HG02884 (cell line): ENCODE measurements at regions not wholly inside any gene's neighbourhood (a gene's known extent, or its start where the extent isn't known, plus 50 kb on each side); places are given as distances from the start of the nearest gene placed in this dataset.

Experiments
- ATAC-seq: cut with Tn5 transposase; IDR thresholded peaks from one replicate; pipeline ENCODE4 v1.9.1; 2021; ENCODE audit warnings: mild to moderate bottlenecking, moderate library complexity; ENCODE audit not compliant: unreplicated experiment

- no peak for ATAC-seq
These were observed 107.4 kb upstream of the CLDN10 start for GRCh38 chr13:95445131-95445530.

GRCh38 chr13:95447814-95448213 lies 104.7 kb upstream of the CLDN10 start:
- ATAC-seq: no peak

GRCh38 chr13:95451656-95452055 lies 100.9 kb upstream of the CLDN10 start:
- ATAC-seq: no peak

GRCh38 chr13:95452375-95452774 lies 100.1 kb upstream of the CLDN10 start:
- ATAC-seq: no peak

GRCh38 chr13:95455782-95456181 lies 96.7 kb upstream of the CLDN10 start:
- no peak for ATAC-seq

GRCh38 chr13:95456815-95457214 lies 95.7 kb upstream of the CLDN10 start:
- ATAC-seq: peak; percentile 9

GRCh38 chr13:95457294-95457693 lies 95.2 kb upstream of the CLDN10 start:
- peak; percentile 100 for ATAC-seq

GRCh38 chr13:95462801-95463200 lies 89.7 kb upstream of the CLDN10 start:
- no peak for ATAC-seq

GRCh38 chr13:95463531-95463930 lies 89.0 kb upstream of the CLDN10 start:
- ATAC-seq: peak; percentile 52

GRCh38 chr13:95470574-95471366 lies 81.8 kb upstream of the CLDN10 start:
- ATAC-seq: no peak

GRCh38 chr13:95471960-95472359 lies 80.6 kb upstream of the CLDN10 start:
- ATAC-seq: peak; percentile 74

GRCh38 chr13:95474992-95475391 lies 77.5 kb upstream of the CLDN10 start:
- no peak for ATAC-seq

- no peak for ATAC-seq
These were observed 75.3 kb upstream of the CLDN10 start for GRCh38 chr13:95477187-95477586.

- ATAC-seq: peak; percentile 15
These were observed 72.8 kb upstream of the CLDN10 start for GRCh38 chr13:95479731-95480130.

- peak; percentile 65 for ATAC-seq
These were observed 72.4 kb upstream of the CLDN10 start for GRCh38 chr13:95480131-95480545.

GRCh38 chr13:95480791-95481780 lies 71.4 kb upstream of the CLDN10 start:
- ATAC-seq: no peak

GRCh38 chr13:95484052-95484451 lies 68.5 kb upstream of the CLDN10 start:
- ATAC-seq: no peak

- no peak for ATAC-seq
These were observed 67.4 kb upstream of the CLDN10 start for GRCh38 chr13:95485045-95485517.

- no peak for ATAC-seq
These were observed 66.9 kb upstream of the CLDN10 start for GRCh38 chr13:95485518-95486144.

GRCh38 chr13:95492044-95492801 lies 60.3 kb upstream of the CLDN10 start:
- no peak for ATAC-seq
